Testis (tissue), 2 donors: ENCODE measurements at regions not wholly inside any gene's neighbourhood (a gene's known extent, or its start where the extent isn't known, plus 50 kb on each side); places are given as distances from the start of the nearest gene placed in this dataset.

ENCODE experiments used
- DNase-seq: peaks from one replicate; pipeline ENCODE4 v3.0.0-alpha.2; 2019
- H3K27ac ChIP-seq, 2 donors: fragments of 200-600 bp; sonication (generic); one replicate each; pipeline ENCODE4 v1.5.1; 2019
- H3K27me3 ChIP-seq: fragments of 200-600 bp; sonication (generic); one replicate; pipeline ENCODE4 v1.5.1; 2019
- H3K36me3 ChIP-seq: fragments of 200-600 bp; sonication (generic); one replicate; pipeline ENCODE4 v1.5.1; 2017; ENCODE audit warnings: low read depth; ENCODE audit errors: missing control alignments
- H3K4me1 ChIP-seq: fragments of 200-600 bp; sonication (generic); one replicate; pipeline ENCODE4 v1.5.1; 2019
- H3K4me3 ChIP-seq, 2 donors: fragments of 200-600 bp; sonication (generic); one replicate each; pipeline ENCODE4 v1.5.1; 2017 to 2019
- H3K9me3 ChIP-seq: fragments of 200-600 bp; sonication (generic); one replicate; pipeline ENCODE4 v1.5.1; 2017
- CTCF ChIP-seq, 3 experiments: fragments of 450-650 bp in 2 of 3; fragments of 200-600 bp in 1 of 3; sonication (generic) in 1 of 3; IDR thresholded peaks; one replicate each; pipeline ENCODE4 v1.5.1; 2016 to 2019; ENCODE audit warnings: antibody characterized with exemption in 3 of 3, mild to moderate bottlenecking in 2 of 3, moderate library complexity in 1 of 3
- POLR2A ChIP-seq: fragments of 450-650 bp; IDR thresholded peaks from one replicate; pipeline ENCODE4 v1.6.1; 2017; ENCODE audit warnings: antibody characterized with exemption, mild to moderate bottlenecking, moderate library complexity
- WGBS, 2 donors: methylation state at CpG; one replicate each; pipeline ENCODE4 v1.1.5; 2018; 5-methylcytosine and 5-hydroxymethylcytosine counted together
- intact Hi-C: fragments of 100-400 bp; cut with DNase I; formaldehyde crosslinking; loops from one replicate; pipeline ENCODE4 v1.15.1; 2023; ENCODE audit warnings: low total_unique reads

DNA sequence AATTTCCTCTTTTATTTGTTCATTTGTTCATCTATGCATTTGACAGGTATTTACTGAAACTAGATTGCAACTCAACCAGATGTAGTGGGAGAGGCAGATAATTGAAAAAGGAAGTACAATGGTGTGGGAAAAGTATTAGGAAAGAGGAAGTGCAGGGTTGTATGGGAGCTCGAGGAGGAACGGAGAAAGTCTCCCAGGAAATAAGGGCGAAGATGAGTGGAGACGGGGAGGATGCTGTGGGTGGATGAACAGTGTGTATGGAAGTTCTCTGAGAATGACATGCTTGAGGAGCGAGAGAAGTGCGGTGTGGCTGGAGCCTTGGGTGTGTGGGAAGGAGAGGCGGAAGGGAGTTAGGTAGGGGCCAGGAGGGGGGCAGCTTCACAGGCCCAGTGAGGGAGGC is 87.5 kb upstream of the DHX15 start:
- DNase-seq, result no peak
- TF ChIP-seq POLR2A (no peak), CTCF (IDR thresholded peaks at IDR 0.05) (no peak)
- Histone ChIP-seq H3K27me3 (no peaks in the 10 kb centered on the region), H3K36me3 (no peaks in the 10 kb centered on the region), H3K4me1 (no peaks in the 10 kb centered on the region), H3K9me3 (no peaks in the 10 kb centered on the region), H3K4me3 (no peak overlapping the region), H3K27ac (no peak overlapping the region)
- intact Hi-C loops, result no loop called here
- 83 to 86% methylated on average over 7 of the region's 7 CpGs for WGBS, 2 donors

DNA sequence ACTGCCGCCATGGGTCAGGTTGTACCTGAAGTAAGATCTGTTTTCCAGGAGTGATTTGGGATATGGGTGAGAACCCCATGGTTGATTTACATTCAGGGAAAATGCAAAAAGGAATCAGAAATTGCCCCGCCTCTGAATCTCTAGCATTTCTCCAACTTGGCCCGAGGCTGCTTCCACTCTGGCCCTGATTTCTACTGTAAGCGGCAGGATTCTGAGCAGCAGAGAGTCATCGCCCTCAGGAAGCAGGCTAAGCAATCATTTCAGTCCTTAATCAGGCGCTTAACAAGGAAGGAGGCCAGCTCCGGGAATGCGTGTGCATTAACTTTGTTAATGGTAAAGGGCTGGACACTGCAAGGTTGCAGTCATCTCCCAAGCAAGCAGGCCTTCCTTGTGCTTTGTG is 88.5 kb upstream of the DHX15 start:
- intact Hi-C loops, result no loop called here
- TF ChIP-seq POLR2A, result no peak
- no peak for TF ChIP-seq CTCF (IDR thresholded peaks at IDR 0.05)
- Histone ChIP-seq H3K4me1 (no peaks in the 10 kb centered on the region), H3K36me3 (no peaks in the 10 kb centered on the region), H3K4me3 (no peak overlapping the region), H3K27me3 (no peaks in the 10 kb centered on the region), H3K27ac (no peak overlapping the region), H3K9me3 (no peaks in the 10 kb centered on the region)
- no peak for DNase-seq
- WGBS, 2 donors, result 93 to 95% methylated on average over 6 to 8 of the region's 8 CpGs

- TF ChIP-seq CTCF (IDR thresholded peaks at IDR 0.05), result no peak
- no peak for TF ChIP-seq POLR2A
- Histone ChIP-seq H3K9me3 (no peaks in the 10 kb centered on the region), H3K27ac (no peak overlapping the region), H3K36me3 (no peaks in the 10 kb centered on the region), H3K4me3 (no peak overlapping the region), H3K4me1 (no peaks in the 10 kb centered on the region), H3K27me3 (no peaks in the 10 kb centered on the region)
- intact Hi-C loops, result no loop called here
- WGBS, 2 donors, result 83 to 88% methylated on average over 2 of the region's 2 CpGs
- no peak for DNase-seq
These were observed 89.9 kb upstream of the DHX15 start for GRCh38 chr4:24674279-24674678.

GRCh38 chr4:24675721-24676389 is 91.5 kb upstream of the DHX15 start:
- WGBS, 2 donors, result 80 to 81% methylated on average over 2 of the region's 2 CpGs
- TF ChIP-seq CTCF (IDR thresholded peaks at IDR 0.05) (no peak), POLR2A (no peak)
- no peaks in the 10 kb centered on the region for H3K9me3 ChIP-seq
- no peak for DNase-seq
- H3K27ac ChIP-seq, result no peak overlapping the region
- no peaks in the 10 kb centered on the region for H3K4me1 ChIP-seq
- intact Hi-C loops, result no loop called here
- H3K36me3 ChIP-seq, result no peaks in the 10 kb centered on the region
- no peaks in the 10 kb centered on the region for H3K27me3 ChIP-seq
- no peak overlapping the region for H3K4me3 ChIP-seq

DNA sequence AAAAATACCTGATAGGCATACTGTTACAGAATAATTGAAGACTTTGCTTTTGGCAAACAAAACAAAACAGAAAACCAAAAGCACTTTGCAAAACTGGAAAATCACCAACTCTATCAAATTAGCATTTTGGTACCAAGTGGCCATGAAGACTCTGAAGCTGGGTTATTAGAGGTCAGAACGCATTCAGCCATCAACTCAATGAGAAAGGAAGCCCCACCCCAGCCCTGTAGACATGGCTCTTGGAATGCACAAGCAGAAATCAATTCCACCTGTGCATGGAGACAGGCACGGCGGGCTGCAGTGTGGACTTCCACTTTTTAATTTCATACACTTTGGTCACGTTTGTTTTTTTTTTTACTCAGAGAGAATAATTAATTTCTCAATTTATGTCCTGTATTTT is 93.6 kb upstream of the DHX15 start:
- Histone ChIP-seq H3K9me3 (no peaks in the 10 kb centered on the region), H3K4me3 (no peak overlapping the region), H3K36me3 (no peaks in the 10 kb centered on the region), H3K4me1 (no peaks in the 10 kb centered on the region), H3K27ac (no peak overlapping the region), H3K27me3 (no peaks in the 10 kb centered on the region)
- intact Hi-C loops, result no loop called here
- no peak for DNase-seq
- TF ChIP-seq CTCF (IDR thresholded peaks at IDR 0.05) (no peak), POLR2A (no peak)
- 76 to 82% methylated on average over 4 of the region's 4 CpGs for WGBS, 2 donors
